ENCODE measurements at regions not wholly inside any gene's neighbourhood (a gene's known extent, or its start where the extent isn't known, plus 50 kb on each side); places are given as distances from the start of the nearest gene placed in this dataset.

- Histone ChIP-seq H2BK120ac (ENCODE audit: low read depth, low read length) (no peak overlapping the region), H3K4me2 (ENCODE audit: low read depth, low read length) (no peak overlapping the region), H3K14ac (replicated peaks; ENCODE audit: low read depth, low read length) (no peak overlapping the region), H3K27ac (ENCODE audit: insufficient read depth, low read length) (no peak overlapping the region), H2BK20ac (ENCODE audit: low read depth, low read length) (no peak overlapping the region), H3K9me1 (ENCODE audit: insufficient read depth, low read length) (no peaks in the 10 kb centered on the region), H2AFZ (replicated peaks; ENCODE audit: low read length, poor library complexity) (no peak overlapping the region), H3K56ac (ENCODE audit: extremely low read depth, insufficient read depth, low read length) (no peak overlapping the region), H3K9ac (ENCODE audit: low read depth, low read length) (no peak overlapping the region), H2AK5ac (ENCODE audit: low read depth, low read length) (no peak overlapping the region), H2AK9ac (replicated peaks; ENCODE audit: low read depth, low read length, poor library complexity) (no peak overlapping the region), H4K20me1 (ENCODE audit: insufficient read depth, low read length) (no peaks in the 10 kb centered on the region), H4K91ac (ENCODE audit: insufficient read depth, low read depth, low read length) (no peak overlapping the region), H3K4me3 (ENCODE audit: insufficient read depth, low read depth, low read length) (no peak overlapping the region), H3K27me3 (ENCODE audit: control insufficient read depth, insufficient read depth, low read length) (no peaks in the 10 kb centered on the region), H4K8ac (ENCODE audit: low read depth in 2 of 2, low read length in 2 of 2) (no peak overlapping the region), H3K4me1 (ENCODE audit: control insufficient read depth, insufficient read depth, low read length) (no peaks in the 10 kb centered on the region), H3K4ac (ENCODE audit: low read depth, low read length) (no peak overlapping the region), H4K5ac (ENCODE audit: low read depth, low read length) (no peak overlapping the region), H3K36me3 (ENCODE audit: control insufficient read depth, insufficient read depth, low read length) (no peaks in the 10 kb centered on the region), H3K18ac (ENCODE audit: low read depth, low read length) (no peak overlapping the region), H3K23ac (ENCODE audit: low read depth, low read length) (no peak overlapping the region), H3K9me3 (ENCODE audit: control insufficient read depth, insufficient read depth, low read length) (peaks cover 5% of the 10 kb centered on the region; the same call in 1 of the 2 replicates), H2BK15ac (ENCODE audit: low read depth, low read length) (no peak overlapping the region), H2BK5ac (ENCODE audit: low read depth, low read length, poor library complexity, severe bottlenecking) (no peak overlapping the region), H3K79me1 (ENCODE audit: low read depth in 1 of 2, low read length in 2 of 2) (no peaks in the 10 kb centered on the region)
- ChIA-PET POLR2A (ENCODE audit: unreplicated experiment) (no interaction called here), CTCF (no interaction called here)
- intact Hi-C loops (cut with micrococcal nuclease) = no loop called here
- no TSS peak for BruUV-seq (replicated peaks)
- no peak for TF ChIP-seq RCOR1 (IDR thresholded peaks at IDR 0.05; ENCODE audit: insufficient replicate concordance, low read length)
- no peak for TF ChIP-seq RFX5 (IDR thresholded peaks at IDR 0.05; ENCODE audit: low read depth, low read length)
- no peak for TF ChIP-seq SMC3 (IDR thresholded peaks at IDR 0.05; ENCODE audit: low read depth, low read length)
- TF ChIP-seq MXI1 (IDR thresholded peaks at IDR 0.05; ENCODE audit: borderline replicate concordance, low read depth, low read length) = no peak
- TF ChIP-seq NFE2L2 (IDR thresholded peaks at IDR 0.05; ENCODE audit: low read depth, low read length) = no peak
- TF ChIP-seq USF2 (IDR thresholded peaks at IDR 0.05; ENCODE audit: low read depth, low read length) = no peak
- no peak for TF ChIP-seq CHD1 (IDR thresholded peaks at IDR 0.05; ENCODE audit: low read depth, low read length)
- TF ChIP-seq FOS (IDR thresholded peaks at IDR 0.05; ENCODE audit: low read depth, low read length) = no peak
- no peak for TF ChIP-seq MAFK (IDR thresholded peaks at IDR 0.05; ENCODE audit: low read depth, low read length)
- TF ChIP-seq, protein P1, sequence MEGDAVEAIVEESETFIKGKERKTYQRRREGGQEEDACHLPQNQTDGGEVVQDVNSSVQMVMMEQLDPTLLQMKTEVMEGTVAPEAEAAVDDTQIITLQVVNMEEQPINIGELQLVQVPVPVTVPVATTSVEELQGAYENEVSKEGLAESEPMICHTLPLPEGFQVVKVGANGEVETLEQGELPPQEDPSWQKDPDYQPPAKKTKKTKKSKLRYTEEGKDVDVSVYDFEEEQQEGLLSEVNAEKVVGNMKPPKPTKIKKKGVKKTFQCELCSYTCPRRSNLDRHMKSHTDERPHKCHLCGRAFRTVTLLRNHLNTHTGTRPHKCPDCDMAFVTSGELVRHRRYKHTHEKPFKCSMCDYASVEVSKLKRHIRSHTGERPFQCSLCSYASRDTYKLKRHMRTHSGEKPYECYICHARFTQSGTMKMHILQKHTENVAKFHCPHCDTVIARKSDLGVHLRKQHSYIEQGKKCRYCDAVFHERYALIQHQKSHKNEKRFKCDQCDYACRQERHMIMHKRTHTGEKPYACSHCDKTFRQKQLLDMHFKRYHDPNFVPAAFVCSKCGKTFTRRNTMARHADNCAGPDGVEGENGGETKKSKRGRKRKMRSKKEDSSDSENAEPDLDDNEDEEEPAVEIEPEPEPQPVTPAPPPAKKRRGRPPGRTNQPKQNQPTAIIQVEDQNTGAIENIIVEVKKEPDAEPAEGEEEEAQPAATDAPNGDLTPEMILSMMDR (conservative IDR thresholded peaks at IDR 0.05; ENCODE audit: low read depth, low read length) = no peak
- no peak for TF ChIP-seq BHLHE40 (IDR thresholded peaks at IDR 0.05; ENCODE audit: low read depth, low read length)
- TF ChIP-seq MAZ (IDR thresholded peaks at IDR 0.05; ENCODE audit: borderline replicate concordance, low read depth, low read length) = no peak
- no peak for TF ChIP-seq RAD21 (IDR thresholded peaks at IDR 0.05; ENCODE audit: low read length)
- DNase-seq (no peak), ATAC-seq (ENCODE audit: low read depth) (no peak)
- dilution Hi-C loops (cut with HindIII; ENCODE audit: low sequenced_read_pairs, unreplicated experiment) = no loop called here
- WGBS, 2 experiments (ENCODE audit: extremely low coverage in 2 of 2, insufficient read length in 1 of 2) = no CpG with 5 or more reads among the region's 6 CpGs
- in situ Hi-C loops (cut with MboI; ENCODE audit: low sequenced_read_pairs) = no loop called here
These were observed 363.2 kb upstream of the RORB start for GRCh38 chr9:74133921-74134320.

Measured in IMR-90 (cell line).